Fibroblast of mammary gland (primary cell): ENCODE measurements at regions not wholly inside any gene's neighbourhood (a gene's known extent, or its start where the extent isn't known, plus 50 kb on each side); places are given as distances from the start of the nearest gene placed in this dataset.
A peak's percentile ranks its signal among the peaks of the same experiment; 100 is the strongest.
"Not testable (repeated sequence)": the region's sequence is repeated elsewhere in the genome, so short reads cannot be mapped to it uniquely, and the experiment has no call there.

Source experiments
- DNase-seq: peaks from one replicate; pipeline ENCODE4 v3.0.0-alpha.2; 2010; ENCODE audit warnings: low read depth
- H3K4me3 ChIP-seq: 2 replicates; pipeline ENCODE4 v1.5.1; 2011; ENCODE audit warnings: low read depth, mild to moderate bottlenecking, low read length, moderate library complexity; ENCODE audit not compliant: control insufficient read depth
- TF ChIP-seq, protein P1 (sequence below): conservative IDR thresholded peaks from 2 replicates; pipeline ENCODE4 v1.5.1; 2011; ENCODE audit warnings: low read depth, low read length, inconsistent platforms; ENCODE audit not compliant: control insufficient read depth, insufficient read depth

DNA sequence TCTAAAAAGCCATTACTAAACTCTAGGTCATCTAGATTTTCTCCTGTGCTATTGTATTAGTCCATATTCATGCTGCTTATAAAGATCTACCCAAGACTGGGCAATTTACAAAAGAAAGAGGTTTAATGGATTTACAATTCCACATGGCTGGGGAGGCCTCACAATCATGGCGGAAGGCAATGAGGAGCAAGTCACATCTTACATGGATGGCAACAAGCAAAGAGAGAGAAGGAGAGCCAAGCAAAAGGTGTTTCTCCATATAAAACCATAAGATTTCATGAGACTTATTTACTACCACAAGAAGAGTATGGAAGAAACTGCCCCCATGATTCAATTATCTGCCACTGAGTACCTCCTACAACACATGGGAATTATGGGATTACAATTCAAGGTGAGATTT lies 69.6 kb upstream of the CCDC6 start:
- DNase-seq, H3K4me3 ChIP-seq: not testable (repeated sequence)

DNA sequence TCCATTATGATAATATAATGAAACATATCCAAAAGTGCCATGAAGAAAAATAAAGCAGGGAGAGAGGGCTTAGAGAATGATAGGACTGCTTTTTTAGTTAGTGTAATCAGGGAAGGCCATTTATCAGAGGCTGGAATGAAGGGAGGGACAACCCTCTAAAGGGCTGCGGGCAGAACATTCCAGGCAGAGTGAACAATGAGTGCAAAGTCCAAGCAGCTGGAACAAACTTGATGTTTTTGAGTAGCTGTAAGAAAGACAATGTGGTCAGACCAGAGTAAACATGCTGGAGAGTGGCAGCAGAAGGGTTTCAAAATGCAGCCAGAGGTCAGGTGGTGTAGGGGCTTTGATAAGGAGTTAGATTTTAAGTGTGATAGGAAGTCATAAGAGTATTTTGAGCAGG lies 65.6 kb upstream of the CCDC6 start:
- DNase-seq, result peak; percentile 56
- H3K4me3 ChIP-seq, result no peak overlapping the region
- TF ChIP-seq, protein P1, sequence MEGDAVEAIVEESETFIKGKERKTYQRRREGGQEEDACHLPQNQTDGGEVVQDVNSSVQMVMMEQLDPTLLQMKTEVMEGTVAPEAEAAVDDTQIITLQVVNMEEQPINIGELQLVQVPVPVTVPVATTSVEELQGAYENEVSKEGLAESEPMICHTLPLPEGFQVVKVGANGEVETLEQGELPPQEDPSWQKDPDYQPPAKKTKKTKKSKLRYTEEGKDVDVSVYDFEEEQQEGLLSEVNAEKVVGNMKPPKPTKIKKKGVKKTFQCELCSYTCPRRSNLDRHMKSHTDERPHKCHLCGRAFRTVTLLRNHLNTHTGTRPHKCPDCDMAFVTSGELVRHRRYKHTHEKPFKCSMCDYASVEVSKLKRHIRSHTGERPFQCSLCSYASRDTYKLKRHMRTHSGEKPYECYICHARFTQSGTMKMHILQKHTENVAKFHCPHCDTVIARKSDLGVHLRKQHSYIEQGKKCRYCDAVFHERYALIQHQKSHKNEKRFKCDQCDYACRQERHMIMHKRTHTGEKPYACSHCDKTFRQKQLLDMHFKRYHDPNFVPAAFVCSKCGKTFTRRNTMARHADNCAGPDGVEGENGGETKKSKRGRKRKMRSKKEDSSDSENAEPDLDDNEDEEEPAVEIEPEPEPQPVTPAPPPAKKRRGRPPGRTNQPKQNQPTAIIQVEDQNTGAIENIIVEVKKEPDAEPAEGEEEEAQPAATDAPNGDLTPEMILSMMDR, result no peak

DNA sequence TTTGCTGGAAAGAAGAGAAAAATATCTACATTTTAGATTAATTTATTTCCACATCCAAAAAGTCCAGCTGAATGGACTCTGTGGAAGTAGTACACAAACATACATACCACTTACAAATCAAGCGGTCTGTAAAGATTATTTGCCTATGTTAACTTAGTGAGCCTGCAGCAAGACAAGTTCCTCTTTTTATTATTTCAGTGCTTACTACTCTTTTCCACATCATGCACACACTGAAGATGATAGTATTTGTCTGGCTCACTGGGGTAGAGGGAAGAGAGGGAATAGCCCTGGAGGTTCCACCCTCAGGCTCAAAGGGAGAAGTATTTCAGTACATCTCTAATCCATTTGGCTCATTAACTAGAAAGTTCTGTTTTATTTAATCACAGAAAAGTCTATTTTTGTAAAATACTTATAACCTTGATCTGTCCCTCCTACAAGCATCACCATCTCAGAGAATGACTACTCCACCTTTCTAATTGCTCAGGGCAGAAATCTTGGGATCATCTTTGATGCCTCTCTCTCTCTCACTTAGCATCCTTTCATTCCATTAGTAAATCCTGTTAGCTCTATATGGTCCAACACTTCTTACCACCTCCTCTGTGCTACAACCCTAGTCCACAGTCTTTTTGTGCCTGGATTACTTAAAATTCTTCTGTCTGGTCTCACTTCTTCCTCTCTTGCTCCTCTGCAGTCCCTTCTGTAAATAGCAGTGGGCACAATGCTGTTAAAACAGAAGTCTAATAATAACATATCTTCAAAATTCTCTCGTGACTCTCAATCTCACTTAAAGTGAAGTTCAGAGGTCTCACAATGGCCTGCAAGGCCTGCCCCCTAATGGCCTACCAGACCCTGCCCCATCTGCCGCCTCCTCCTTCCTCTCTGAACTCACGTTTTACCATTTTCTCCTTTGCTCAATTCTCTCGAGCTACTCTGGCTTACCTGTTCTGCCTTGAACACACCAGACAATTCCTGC lies 64.3 kb upstream of the CCDC6 start:
- no peak overlapping the region for H3K4me3 ChIP-seq
- no peak for DNase-seq
- TF ChIP-seq, protein P1, result no peak

DNA sequence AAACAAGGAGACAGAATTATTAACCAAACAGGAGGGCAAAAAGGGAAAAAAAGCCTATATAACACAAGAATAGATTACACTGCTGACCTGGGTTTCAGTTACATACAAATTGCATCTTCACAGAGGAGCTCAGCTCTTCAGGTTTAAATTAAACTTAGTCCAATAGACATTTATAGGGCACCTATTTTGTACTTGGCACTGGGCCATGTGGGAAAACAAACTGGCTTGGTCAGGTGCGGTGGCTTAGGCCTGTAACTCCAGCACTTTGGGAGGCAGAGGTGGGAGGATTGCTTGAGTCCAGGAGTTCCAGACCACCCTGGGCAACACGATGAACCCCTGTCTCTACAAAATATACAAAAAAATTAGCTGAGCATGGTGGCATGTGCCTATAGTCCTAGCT lies 62.3 kb upstream of the CCDC6 start:
- DNase-seq, result no peak
- H3K4me3 ChIP-seq, result no peak overlapping the region
- TF ChIP-seq, protein P1, result no peak

DNA sequence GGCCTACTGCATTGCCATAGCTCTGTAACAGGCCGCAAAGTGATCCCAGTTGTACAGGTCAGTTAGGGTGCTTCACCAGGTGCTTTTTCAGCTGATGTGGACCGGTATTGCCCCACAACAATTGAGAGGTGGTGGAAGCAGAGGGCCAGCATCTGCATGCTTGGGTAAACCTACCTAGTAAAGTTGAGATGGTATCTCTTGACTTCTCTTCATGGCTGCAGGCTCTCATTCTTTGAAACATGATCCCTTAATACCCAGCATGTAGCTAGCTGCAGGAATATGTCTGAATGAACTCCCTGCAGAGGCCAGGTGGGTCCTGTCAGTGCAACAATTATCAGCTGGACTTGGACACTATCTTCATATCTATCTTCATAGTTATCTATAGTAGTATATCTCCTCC lies 60.7 kb upstream of the CCDC6 start:
- TF ChIP-seq, protein P1, result no peak
- no peak for DNase-seq
- no peak overlapping the region for H3K4me3 ChIP-seq

DNA sequence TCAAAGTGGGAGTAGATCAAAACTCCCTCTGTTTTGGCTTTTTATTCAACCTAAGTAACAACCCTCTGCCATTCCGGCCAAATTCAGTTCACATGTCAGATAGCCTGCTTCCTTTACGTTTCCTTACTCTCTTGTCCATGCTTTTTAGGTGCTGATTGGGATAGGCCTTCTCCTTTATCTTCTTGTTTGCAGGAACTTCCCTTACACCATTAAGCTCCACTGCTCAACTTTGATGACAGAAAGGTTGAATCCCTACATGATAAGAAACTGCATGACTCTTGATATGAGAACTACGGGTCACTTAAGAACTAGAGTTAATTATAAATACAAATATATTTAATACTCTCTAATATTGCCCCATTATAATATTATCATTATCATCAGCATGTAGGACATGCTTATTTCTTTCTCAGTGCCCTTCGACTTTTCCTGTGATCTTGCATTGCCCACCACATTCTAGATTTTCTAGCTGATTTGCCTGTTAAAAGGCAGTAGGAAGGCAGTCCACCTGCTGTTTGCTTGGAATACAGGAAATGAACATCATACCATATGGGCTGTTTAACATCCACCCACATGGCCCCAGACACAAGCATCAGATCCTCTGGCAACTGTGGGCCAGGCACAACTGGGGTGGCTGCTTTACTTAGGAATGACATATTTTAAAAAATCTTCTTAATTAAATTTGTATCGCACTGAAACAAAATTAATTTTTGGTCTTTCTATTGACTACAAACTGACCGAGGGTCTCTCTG lies 59.7 kb upstream of the CCDC6 start:
- TF ChIP-seq, protein P1, result no peak
- DNase-seq, result no peak
- H3K4me3 ChIP-seq, result no peak overlapping the region

DNA sequence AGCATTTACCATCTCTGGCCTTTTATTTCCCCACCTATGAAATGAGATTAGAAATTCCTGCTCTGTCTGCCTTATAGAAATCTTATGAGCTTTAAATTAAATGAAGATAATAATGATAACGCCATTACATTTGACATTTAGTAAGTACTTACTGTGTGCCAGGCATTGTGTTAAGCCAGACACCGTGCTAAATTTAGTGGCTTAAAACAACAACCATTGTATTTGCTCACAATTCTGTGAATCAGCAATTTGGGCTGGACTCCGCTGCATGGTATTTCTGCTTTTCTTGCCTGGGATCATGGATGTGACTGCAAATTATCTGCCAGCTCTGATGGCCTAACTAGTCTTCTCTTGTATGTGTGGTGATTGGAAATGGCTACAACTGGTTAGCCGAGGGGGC lies 56.4 kb upstream of the CCDC6 start:
- DNase-seq, result no peak
- H3K4me3 ChIP-seq, result no peak overlapping the region
- TF ChIP-seq, protein P1, result no peak
